ENCODE measurements at regions not wholly inside any gene's neighbourhood (a gene's known extent, or its start where the extent isn't known, plus 50 kb on each side); places are given as distances from the start of the nearest gene placed in this dataset.
A peak's percentile ranks its signal among the peaks of the same experiment; 100 is the strongest.

GRCh38 chr14:49463146-49463545 is 123.0 kb downstream of the RPS29 start:
- no peak for DNase-seq

- DNase-seq: peak; percentile 38
Measured at GRCh38 chr14:49461529-49462401, 124.4 kb downstream of the RPS29 start.

- no peak for DNase-seq
Measured at GRCh38 chr14:49460662-49461061, 125.5 kb downstream of the RPS29 start.

GRCh38 chr14:49456589-49456988 is 129.6 kb downstream of the RPS29 start:
- no peak for DNase-seq

- DNase-seq: no peak
Measured at GRCh38 chr14:49451938-49452337, 134.2 kb downstream of the RPS29 start.

- DNase-seq: no peak
Measured at GRCh38 chr14:49449749-49450148, 136.4 kb downstream of the RPS29 start.

GRCh38 chr14:49447540-49448107 is 138.6 kb downstream of the RPS29 start:
- no peak for DNase-seq

- DNase-seq: no peak
Measured at GRCh38 chr14:49446801-49447200, 139.4 kb downstream of the RPS29 start.

GRCh38 chr14:49438256-49438770 is 147.9 kb downstream of the RPS29 start:
- DNase-seq: no peak

GRCh38 chr14:49428076-49428475 is 158.1 kb downstream of the RPS29 start:
- DNase-seq: no peak

- DNase-seq: no peak
Measured at GRCh38 chr14:49427117-49427516, 159.1 kb downstream of the RPS29 start.

GRCh38 chr14:49425921-49426320 is 160.3 kb downstream of the RPS29 start:
- no peak for DNase-seq

GRCh38 chr14:49424436-49425331 is 161.5 kb downstream of the RPS29 start:
- no peak for DNase-seq

GRCh38 chr14:49420201-49420600 is 166.0 kb downstream of the RPS29 start:
- peak; percentile 59 for DNase-seq

GRCh38 chr14:49418789-49419188 is 167.4 kb downstream of the RPS29 start:
- DNase-seq: no peak

- DNase-seq: no peak
Measured at GRCh38 chr14:49417790-49418189, 168.4 kb downstream of the RPS29 start.

- DNase-seq: no peak
Measured at GRCh38 chr14:49408187-49408933, 177.8 kb downstream of the RPS29 start.

- DNase-seq: no peak
Measured at GRCh38 chr14:49405291-49405690, 180.9 kb downstream of the RPS29 start.

- no peak for DNase-seq
Measured at GRCh38 chr14:49401373-49401772, 184.8 kb downstream of the RPS29 start.

- DNase-seq: no peak
Measured at GRCh38 chr14:49396801-49397200, 189.4 kb downstream of the RPS29 start.

GRCh38 chr14:49381778-49382177 is 204.4 kb downstream of the RPS29 start:
- no peak for DNase-seq

GRCh38 chr14:49367696-49368095 is 218.5 kb downstream of the RPS29 start:
- no peak for DNase-seq

- no peak for DNase-seq
Measured at GRCh38 chr14:49366416-49366815, 219.8 kb downstream of the RPS29 start.

All from stimulated activated CD4-positive, alpha-beta T cell treated with anti-CD3 and anti-CD28 coated beads, Interleukin-1b, Interleukin-23, amount 100 ng/mL, for 48 hours (primary cell).